Stimulated activated naive CD8-positive, alpha-beta T cell treated with anti-CD3 and anti-CD28 coated beads, Interleukin-15, amount 100 ng/mL, for 72 hours (primary cell): ENCODE measurements at regions not wholly inside any gene's neighbourhood (a gene's known extent, or its start where the extent isn't known, plus 50 kb on each side); places are given as distances from the start of the nearest gene placed in this dataset.

Source experiments
- ATAC-seq: fragments of 150-1000 bp; cut with Tn5 transposase; 2 replicates; pipeline ENCODE4 v1.10.0; 2021; ENCODE audit warnings: mild to moderate bottlenecking, moderate library complexity
- DNase-seq, 2 donors: peaks; one replicate each; pipeline ENCODE4 v3.0.0; 2021 to 2022
- H3K27ac Mint-ChIP-seq, 2 donors: one replicate each; pipeline ENCODE4 v1.8.0; 2022; ENCODE audit warnings: mild to moderate bottlenecking in 2 of 2, mixed read lengths in 2 of 2, moderate library complexity in 2 of 2
- H3K27me3 Mint-ChIP-seq: one replicate; pipeline ENCODE4 v1.8.0; 2022; ENCODE audit warnings: mixed read lengths
- H3K4me1 Mint-ChIP-seq: one replicate; pipeline ENCODE4 v1.8.0; 2022; ENCODE audit warnings: mild to moderate bottlenecking, mixed read lengths
- H3K4me3 Mint-ChIP-seq, 2 donors: one replicate each; pipeline ENCODE4 v1.8.0; 2022; ENCODE audit warnings: mild to moderate bottlenecking in 2 of 2, mixed read lengths in 2 of 2, moderate library complexity in 1 of 2
- H3K9me3 Mint-ChIP-seq, 2 donors: one replicate each; pipeline ENCODE4 v1.8.0; 2022; ENCODE audit warnings: mixed read lengths in 2 of 2

DNA sequence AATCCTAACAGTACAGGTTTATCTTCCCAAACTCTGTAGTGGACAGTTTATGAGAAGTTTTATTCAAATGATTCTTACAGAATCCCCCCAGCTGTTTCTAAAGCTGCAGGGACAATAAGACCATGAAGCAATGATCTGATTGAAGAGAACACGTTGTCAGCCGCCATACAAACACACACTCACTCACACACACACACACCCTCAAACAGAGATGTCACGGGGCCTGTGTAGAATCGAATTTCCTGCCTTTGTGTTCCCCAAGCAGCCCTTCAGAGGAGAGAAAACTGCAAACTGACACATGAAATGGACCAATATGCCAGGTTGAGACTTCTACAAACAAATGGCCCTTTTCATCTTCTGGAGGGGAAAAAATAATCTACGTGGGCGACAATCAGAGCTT, 80.5 kb upstream of the TBX3 start:
- Mint-ChIP-seq H3K27ac (no peak overlapping the region), H3K4me3 (no peak overlapping the region), H3K9me3 (no peaks in the 10 kb centered on the region), H3K4me1 (no peaks in the 10 kb centered on the region), H3K27me3 (no peaks in the 10 kb centered on the region)
- DNase-seq (no peak), ATAC-seq (no peak)

DNA sequence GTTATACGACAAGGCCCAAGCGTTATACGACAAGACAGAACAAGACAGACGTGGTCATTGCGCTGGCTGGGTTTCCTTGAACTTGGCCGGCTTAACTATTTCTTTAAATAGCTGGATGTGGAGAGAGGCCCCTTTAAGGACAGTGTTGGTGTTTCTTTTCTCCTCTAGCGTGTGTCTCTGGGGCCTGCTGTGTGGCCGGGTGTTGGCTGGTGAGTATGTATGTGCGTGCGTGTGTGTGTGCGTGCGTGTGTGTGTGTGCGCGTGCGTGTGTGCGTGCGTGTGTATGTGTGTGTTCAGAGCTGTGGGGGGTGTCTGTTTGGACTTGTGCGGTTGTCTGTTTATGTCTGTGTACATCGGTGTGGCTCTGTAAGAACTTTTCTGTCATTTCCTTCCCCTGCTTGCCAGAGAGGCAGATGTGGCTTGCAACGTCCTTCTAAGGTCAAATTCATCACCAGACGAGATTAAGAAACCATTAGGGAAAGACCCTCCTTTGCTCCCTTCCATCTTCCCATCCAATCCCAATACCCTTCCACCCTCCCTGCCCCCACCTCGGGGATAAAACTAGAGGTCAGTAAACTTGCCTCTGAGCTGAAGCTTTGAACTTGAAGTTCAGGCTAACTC, 78.6 kb upstream of the TBX3 start:
- Mint-ChIP-seq H3K4me1 (no peaks in the 10 kb centered on the region), H3K4me3 (no peak overlapping the region), H3K9me3 (no peaks in the 10 kb centered on the region), H3K27me3 (no peaks in the 10 kb centered on the region), H3K27ac (no peak overlapping the region)
- DNase-seq, result no peak
- no peak for ATAC-seq

DNA sequence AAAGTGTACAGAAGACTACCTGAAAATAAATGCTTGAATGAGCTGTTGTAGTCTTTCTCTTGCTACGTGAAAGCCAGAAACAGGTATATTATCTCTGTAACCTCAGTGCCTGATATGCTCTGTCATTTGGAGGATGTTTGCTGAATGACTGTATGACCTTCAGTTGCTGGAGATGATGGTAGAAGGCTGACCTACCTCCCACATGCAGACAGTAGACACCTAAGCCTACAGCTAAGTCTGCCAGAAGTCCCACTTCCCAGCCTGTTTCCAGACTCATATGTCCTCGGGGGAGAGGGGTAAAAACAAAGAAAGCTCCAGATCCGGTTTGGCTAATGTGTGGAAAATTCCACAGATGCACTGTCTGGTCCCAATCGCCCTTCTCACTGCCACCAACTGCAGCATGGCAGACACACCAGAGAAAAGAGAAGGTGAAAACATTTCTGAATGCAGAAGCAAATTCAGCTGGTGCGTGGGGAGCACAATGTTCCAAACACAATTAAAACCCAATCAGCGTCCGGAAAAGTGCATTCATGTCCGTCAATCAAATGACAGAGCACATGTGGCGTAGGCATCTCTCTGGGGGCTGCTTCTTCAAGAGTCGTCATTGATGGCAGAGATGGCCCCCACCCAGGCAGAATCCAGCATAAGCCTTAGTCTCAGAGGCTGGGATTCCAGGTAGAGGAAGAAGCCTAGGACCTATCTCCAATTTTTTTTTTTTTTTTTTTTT, 76.3 kb upstream of the TBX3 start:
- H3K4me3 Mint-ChIP-seq, result no peak overlapping the region
- no peak for ATAC-seq
- no peaks in the 10 kb centered on the region for H3K9me3 Mint-ChIP-seq
- no peak overlapping the region for H3K27ac Mint-ChIP-seq
- no peak for DNase-seq
- no peaks in the 10 kb centered on the region for H3K4me1 Mint-ChIP-seq
- no peaks in the 10 kb centered on the region for H3K27me3 Mint-ChIP-seq

DNA sequence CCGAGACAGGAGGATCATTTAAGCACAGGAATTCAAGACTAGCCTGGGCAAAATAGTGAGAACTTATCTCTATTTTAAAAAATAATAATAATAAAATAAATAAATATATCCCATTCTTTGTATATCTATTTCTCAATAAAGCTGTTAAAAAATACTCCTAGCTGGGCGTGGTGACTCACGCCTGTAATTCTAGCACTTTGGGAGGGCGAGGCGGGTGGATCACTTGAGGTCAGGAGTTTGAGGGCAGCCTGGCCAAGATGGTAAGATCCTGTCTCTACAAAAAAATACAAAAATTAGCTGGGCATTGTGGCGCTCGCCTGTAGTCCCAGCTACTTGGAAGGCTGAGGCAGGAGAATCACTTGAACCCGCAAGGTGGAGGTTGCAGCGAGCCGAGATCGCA, 75.7 kb upstream of the TBX3 start:
- H3K27me3 Mint-ChIP-seq, result no peaks in the 10 kb centered on the region
- DNase-seq (no peak), ATAC-seq (no peak)
- no peaks in the 10 kb centered on the region for H3K4me1 Mint-ChIP-seq
- no peak overlapping the region for H3K27ac Mint-ChIP-seq
- no peaks in the 10 kb centered on the region for H3K9me3 Mint-ChIP-seq
- no peak overlapping the region for H3K4me3 Mint-ChIP-seq

DNA sequence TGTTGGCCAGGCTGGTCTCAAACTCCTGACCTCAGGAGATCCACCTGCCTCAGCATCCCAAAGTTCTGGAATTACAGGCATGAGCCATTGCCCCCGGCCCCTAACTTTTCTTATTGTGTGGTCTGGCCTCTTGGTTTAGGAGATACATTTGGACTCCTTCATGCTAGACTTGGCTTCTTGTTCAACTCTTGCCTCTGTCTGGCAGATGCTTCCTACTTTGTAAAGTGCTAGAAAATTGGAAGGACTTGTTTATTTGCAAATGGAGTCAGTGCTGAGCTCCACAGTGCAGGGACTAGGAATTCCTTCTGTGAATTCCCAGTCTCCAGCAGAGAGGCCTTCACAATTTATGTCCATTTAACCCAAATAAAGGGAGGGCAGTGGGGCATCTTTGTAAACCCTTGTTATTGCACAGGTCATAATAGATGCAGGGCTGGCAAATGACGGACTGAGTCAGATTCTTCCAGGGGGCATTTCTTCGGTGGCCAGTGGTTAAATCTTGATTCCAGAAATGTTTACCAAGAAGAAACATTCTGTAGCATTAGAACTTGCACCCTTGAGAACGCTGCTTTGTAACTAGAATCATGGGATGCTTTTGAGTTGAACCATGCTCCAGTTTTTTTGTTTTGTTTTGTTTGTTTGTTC, 73.8 kb upstream of the TBX3 start:
- no peak overlapping the region for H3K4me3 Mint-ChIP-seq
- ATAC-seq (no peak), DNase-seq (no peak)
- no peaks in the 10 kb centered on the region for H3K27me3 Mint-ChIP-seq
- no peaks in the 10 kb centered on the region for H3K4me1 Mint-ChIP-seq
- no peak overlapping the region for H3K27ac Mint-ChIP-seq
- H3K9me3 Mint-ChIP-seq, result no peaks in the 10 kb centered on the region

DNA sequence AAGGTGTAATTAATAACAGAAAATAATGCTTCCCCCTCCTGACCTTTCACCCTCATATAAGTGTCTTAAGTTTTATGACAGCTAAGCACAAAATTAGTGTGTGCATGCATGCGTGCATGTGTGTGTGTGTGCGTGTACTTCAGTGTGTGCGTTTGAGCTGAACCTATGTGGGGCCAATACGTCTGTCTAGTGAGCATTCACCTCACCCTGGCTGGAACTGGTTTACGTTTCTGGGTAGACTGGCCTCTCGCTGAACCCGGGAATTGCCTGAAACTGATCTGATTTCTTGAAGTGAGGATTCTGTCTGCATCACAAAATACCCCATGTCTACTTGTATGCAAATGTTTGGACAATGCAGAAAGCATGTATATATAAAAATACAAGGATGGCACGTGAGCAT, 68.2 kb upstream of the TBX3 start:
- H3K27ac Mint-ChIP-seq, result no peak overlapping the region
- H3K4me3 Mint-ChIP-seq, result no peak overlapping the region
- H3K4me1 Mint-ChIP-seq, result no peaks in the 10 kb centered on the region
- DNase-seq, result no peak
- H3K9me3 Mint-ChIP-seq, result no peaks in the 10 kb centered on the region
- no peak for ATAC-seq
- H3K27me3 Mint-ChIP-seq, result no peaks in the 10 kb centered on the region

DNA sequence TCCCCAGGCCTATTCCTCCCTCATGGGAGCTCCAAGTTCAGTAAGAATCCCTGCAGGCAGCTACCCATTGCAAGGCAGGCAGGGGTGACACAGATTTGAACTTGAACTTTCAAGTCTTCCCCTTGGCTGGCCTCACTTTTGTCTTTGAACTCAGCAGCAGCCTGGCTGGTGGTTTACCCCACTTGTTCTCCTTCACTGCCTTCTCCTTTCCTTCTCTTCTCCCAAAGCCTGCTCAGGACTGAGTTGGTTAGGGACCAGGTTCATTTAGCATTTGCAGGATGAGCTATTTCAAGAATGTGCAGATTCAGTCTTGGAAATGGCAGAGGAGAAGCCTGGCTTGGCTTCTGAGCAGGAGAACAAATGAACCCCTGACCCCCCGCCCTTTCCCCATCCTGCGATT, 67.7 kb upstream of the TBX3 start:
- H3K4me3 Mint-ChIP-seq, result no peak overlapping the region
- no peak for DNase-seq
- no peaks in the 10 kb centered on the region for H3K27me3 Mint-ChIP-seq

DNA sequence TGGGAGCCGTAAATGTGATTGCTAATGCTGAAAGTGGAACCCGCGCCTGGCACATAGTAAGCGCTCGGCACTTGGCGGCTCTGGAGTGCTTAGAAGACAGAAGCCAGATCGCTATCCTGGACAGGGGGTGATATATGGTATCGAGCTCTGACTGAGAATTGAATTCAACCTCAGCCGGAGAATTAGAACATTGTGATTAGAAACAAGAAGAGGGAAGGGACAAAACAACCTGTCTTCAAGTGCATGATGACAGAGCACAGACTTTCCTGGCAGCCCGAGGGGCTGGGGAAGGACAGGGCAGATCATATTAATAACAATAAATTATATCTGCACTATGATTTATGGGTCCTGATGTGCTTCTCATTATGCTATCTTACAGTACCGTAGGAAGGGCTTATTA, 66.9 kb upstream of the TBX3 start:
- no peaks in the 10 kb centered on the region for H3K9me3 Mint-ChIP-seq
- ATAC-seq (no peak), DNase-seq (no peak)
- no peaks in the 10 kb centered on the region for H3K4me1 Mint-ChIP-seq
- H3K27ac Mint-ChIP-seq, result no peak overlapping the region
- H3K27me3 Mint-ChIP-seq, result no peaks in the 10 kb centered on the region
- no peak overlapping the region for H3K4me3 Mint-ChIP-seq

More for the DNA sequence above, 67.7 kb upstream of the TBX3 start:
- Mint-ChIP-seq H3K27ac (no peak overlapping the region), H3K4me1 (no peaks in the 10 kb centered on the region), H3K9me3 (no peaks in the 10 kb centered on the region)
- no peak for ATAC-seq

DNA sequence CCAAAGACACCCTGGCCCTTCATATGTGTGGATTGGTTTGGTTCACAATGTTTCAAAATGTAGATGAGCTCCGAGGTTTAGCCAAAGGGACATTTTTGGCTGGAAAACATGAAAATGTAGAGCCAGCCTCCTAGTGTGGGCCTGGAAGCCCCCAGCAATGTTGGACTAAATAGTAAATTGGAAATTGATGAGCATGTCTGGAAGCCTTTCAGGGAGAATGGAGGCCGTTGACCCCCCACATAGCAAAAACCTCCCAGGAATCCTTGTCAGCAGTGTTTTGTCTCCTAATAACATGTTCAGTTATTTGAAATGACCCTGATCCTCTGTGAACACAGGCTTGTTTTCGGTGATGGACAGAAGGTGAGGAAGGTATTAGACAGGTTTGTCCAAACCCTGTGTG, 65.1 kb upstream of the TBX3 start:
- Mint-ChIP-seq H3K4me3 (no peak overlapping the region), H3K27ac (no peak overlapping the region), H3K9me3 (no peaks in the 10 kb centered on the region), H3K27me3 (no peaks in the 10 kb centered on the region), H3K4me1 (no peaks in the 10 kb centered on the region)
- no peak for ATAC-seq
- DNase-seq, result no peak

DNA sequence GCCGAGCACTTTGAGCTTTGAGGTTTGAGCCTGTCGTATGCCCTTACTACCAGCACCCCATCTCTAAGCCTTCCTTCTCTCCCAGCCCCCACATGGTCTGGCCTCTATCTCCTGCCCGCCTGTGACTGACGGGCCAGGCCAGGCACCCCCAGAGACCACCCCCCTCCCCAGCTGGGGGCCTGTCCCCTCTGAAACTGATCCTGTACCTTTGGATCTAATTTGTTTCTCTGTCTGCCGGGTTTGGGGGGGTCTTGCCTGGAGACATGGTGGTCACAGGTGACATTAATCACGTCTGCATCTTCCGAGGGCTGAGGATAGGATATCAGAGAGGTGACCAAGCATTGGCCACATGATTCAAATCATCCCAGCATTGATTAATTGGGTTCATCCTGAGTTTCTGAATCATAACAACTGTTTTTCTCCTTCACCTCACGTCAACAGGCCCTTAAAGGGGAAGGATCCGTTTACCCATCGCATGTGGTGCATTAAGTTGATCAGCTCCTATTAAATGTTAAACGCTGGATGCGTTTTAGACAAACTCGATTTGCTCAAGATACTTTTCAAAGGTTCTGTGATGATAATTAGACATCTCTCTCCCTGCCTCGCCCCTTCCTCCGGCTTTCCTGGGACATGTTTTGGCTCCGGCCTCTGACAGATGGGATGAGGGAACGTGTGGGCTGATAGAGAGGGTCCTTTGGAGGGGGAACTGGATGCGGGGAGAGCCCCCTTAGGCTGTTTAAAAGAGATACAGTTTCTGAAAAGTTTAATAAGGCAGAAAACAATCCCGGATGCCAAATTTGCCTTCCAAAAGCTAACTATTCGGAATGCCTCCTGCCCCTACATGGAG, 63.3 kb upstream of the TBX3 start:
- no peak for DNase-seq
- Mint-ChIP-seq H3K27ac (no peak overlapping the region), H3K27me3 (peaks cover 2% of the 10 kb centered on the region), H3K4me1 (no peaks in the 10 kb centered on the region), H3K9me3 (no peaks in the 10 kb centered on the region), H3K4me3 (no peak overlapping the region)
- ATAC-seq, result no peak

DNA sequence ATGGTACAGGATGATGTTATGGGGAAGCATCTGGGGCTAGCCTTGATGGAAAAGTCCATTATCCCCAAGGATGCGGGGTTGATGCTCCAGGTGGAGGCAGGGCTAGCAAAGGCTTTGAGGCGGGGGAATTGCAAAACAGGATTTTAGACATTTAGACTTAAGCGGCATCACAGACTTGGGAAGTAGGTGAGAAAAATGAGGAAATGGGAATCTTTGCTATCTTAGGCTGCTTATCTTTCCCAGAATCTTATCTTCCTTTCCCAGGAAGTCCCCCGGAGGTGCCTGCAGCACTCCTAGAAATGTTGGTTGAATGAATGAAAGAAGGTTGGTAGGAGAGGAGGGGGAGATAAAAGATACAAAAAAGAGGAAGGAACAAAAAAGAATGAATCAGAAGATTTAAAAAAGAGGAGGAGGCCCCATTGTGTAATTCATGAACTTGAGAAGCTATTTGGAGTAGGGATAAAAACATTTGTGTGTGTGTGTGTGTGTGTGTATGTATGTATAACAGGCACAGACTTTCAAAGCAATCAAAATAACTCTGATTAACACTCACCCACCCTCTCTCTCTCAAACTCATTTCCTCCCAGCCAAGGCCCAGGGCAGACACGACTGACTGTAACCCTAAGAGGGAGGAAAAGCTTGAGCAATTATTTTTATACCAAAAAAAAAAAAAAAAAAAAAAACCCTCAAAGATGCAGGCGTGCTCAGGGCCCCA, 62.5 kb upstream of the TBX3 start:
- ATAC-seq, result no peak
- no peak overlapping the region for H3K4me3 Mint-ChIP-seq
- H3K27ac Mint-ChIP-seq, result no peak overlapping the region
- peaks cover 8% of the 10 kb centered on the region for H3K27me3 Mint-ChIP-seq
- no peaks in the 10 kb centered on the region for H3K4me1 Mint-ChIP-seq
- no peaks in the 10 kb centered on the region for H3K9me3 Mint-ChIP-seq
- DNase-seq, result no peak

DNA sequence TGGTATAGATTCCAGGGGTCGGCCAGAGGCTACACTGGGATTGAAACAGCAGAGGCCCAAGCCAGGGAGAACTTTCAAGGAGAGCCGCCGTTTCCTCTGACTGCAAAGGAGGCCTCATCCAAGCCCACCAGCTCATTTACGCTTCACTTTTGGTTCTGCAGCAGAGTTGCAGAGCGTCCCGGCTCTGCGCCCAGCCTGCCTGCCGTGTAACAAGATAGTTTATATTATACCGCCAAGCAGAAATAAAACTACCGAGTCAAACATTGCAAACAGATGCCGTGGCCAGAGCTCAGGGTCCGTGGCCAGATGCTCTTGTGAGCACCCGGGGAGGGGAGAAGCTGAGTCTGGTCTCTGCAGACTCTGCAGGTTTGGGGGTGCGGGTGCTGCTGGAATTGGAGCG, 60.7 kb upstream of the TBX3 start:
- Mint-ChIP-seq H3K27me3 (peaks cover 8% of the 10 kb centered on the region), H3K27ac (no peak overlapping the region), H3K4me1 (no peaks in the 10 kb centered on the region), H3K4me3 (no peak overlapping the region), H3K9me3 (no peaks in the 10 kb centered on the region)
- no peak for DNase-seq
- no peak for ATAC-seq

DNA sequence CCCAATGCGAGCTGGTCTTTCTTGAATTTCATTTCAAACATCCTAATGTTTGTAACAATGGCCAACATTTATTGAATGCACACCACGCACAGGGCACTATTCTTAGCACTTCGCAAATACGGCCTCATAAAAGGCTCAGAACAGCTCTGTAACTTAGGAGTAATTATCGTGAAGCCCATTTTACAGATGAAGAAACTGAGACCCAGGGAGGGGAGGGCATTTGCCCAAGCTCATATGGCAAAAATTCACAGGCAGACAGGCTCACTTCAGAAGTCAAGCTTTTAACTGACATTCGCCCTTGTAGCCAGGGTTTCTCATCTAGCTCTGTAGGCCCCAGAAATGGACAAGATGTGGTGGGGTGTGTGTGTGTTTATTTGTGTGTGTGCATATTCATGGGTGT, 60.3 kb upstream of the TBX3 start:
- no peak for ATAC-seq
- peaks cover 8% of the 10 kb centered on the region for H3K27me3 Mint-ChIP-seq

DNA sequence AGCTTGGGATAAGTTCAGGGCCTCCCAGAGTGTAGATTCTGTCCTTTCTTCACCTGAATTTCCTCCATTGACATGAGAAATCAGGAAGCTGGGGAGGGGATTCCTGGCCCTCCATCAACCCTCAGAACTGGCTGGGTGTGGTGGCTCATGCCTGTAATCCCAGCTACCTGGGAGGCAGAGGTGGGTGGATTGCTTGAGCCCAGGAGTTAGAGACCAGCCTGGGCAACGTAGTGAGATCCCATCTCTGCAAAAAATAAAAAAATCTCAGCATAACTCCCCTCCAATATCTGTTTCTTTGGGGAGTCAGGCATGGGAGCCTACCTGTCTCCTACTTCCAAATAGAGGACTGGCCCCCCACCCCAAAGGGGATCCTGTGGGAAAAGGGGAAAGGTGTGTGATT, 59.8 kb upstream of the TBX3 start:
- Mint-ChIP-seq H3K27me3 (peaks cover 12% of the 10 kb centered on the region), H3K4me1 (no peaks in the 10 kb centered on the region), H3K27ac (no peak overlapping the region), H3K9me3 (no peaks in the 10 kb centered on the region), H3K4me3 (no peak overlapping the region)
- DNase-seq (no peak), ATAC-seq (no peak)

More for the DNA sequence above, 60.3 kb upstream of the TBX3 start:
- Mint-ChIP-seq H3K27ac (no peak overlapping the region), H3K4me3 (no peak overlapping the region), H3K4me1 (no peaks in the 10 kb centered on the region), H3K9me3 (no peaks in the 10 kb centered on the region)
- no peak for DNase-seq

DNA sequence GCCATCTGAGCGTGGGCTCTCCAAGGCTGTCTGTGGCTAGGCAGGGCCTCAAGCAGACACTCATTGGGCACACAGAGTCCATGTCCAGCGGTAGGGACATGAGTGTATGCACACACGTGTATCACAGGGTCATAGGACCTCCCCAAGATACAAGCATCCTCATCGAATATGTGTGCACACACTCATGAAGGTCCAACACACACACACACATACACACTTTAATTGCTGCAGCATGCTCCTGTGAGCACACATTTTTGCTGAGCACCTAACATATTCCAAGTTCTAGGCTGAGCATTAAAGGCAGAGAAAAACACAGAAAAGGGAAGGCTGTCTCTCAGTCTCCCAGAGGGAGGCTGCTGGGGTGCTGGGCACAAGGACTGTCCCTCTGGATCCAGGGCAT, 59.3 kb upstream of the TBX3 start:
- Mint-ChIP-seq H3K27me3 (peaks cover 17% of the 10 kb centered on the region), H3K9me3 (no peaks in the 10 kb centered on the region), H3K4me3 (no peak overlapping the region), H3K27ac (no peak overlapping the region), H3K4me1 (no peaks in the 10 kb centered on the region)
- ATAC-seq (no peak), DNase-seq (no peak)
